ENCODE measurements at regions not wholly inside any gene's neighbourhood (a gene's known extent, or its start where the extent isn't known, plus 50 kb on each side); places are given as distances from the start of the nearest gene placed in this dataset.

DNA sequence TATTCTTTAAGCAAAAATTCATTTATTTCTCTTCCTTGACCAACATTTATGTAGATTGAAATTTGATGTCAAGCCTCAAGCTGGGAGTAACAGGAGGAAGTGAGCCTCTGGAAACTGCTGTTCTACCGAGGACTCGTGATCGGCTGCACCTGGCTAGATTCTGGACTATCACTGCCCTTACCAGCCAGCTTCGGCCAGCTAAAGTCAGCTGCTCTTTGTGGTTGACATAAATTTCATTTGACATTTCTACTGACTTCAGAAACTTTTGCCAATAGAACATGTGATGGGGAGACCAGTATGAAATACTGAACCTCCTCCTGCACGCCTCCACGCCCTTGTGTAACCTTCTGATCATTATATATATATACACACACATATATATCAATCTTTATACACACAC, 74.2 kb upstream of the RGPD5 start:
- peaks cover 5% of the 10 kb centered on the region; the same call in 1 of the 2 replicates for H3K4me1 Mint-ChIP-seq
- TF ChIP-seq, protein P1, sequence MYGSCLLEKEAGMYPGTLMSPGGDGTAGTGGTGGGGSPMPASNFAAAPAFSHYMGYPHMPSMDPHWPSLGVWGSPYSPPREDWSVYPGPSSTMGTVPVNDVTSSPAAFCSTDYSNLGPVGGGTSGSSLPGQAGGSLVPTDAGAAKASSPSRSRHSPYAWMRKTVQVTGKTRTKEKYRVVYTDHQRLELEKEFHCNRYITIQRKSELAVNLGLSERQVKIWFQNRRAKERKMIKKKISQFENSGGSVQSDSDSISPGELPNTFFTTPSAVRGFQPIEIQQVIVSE (CRISPR knock-in tag; IDR thresholded peaks at IDR 0.05; ENCODE audit: borderline replicate concordance): no peak
- TF ChIP-seq NR1H2 (CRISPR knock-in tag; IDR thresholded peaks at IDR 0.05): no peak
- TF ChIP-seq ZNF396 (CRISPR knock-in tag; IDR thresholded peaks at IDR 0.05; ENCODE audit: borderline replicate concordance): no peak
- no peak for TF ChIP-seq ETV6 (CRISPR knock-in tag; IDR thresholded peaks at IDR 0.05)
- no peak for TF ChIP-seq MYBL2 (CRISPR knock-in tag; IDR thresholded peaks at IDR 0.05)
- TF ChIP-seq ZNF512 (CRISPR knock-in tag; IDR thresholded peaks at IDR 0.05; ENCODE audit: borderline replicate concordance): no peak
- TF ChIP-seq SMAD4 (CRISPR knock-in tag; IDR thresholded peaks at IDR 0.05): no peak
- no peak for TF ChIP-seq NR2C2 (CRISPR knock-in tag; IDR thresholded peaks at IDR 0.05)
- no peak for TF ChIP-seq NFYB (CRISPR knock-in tag; conservative IDR thresholded peaks at IDR 0.05; ENCODE audit: low read depth)
- TF ChIP-seq, protein P2, sequence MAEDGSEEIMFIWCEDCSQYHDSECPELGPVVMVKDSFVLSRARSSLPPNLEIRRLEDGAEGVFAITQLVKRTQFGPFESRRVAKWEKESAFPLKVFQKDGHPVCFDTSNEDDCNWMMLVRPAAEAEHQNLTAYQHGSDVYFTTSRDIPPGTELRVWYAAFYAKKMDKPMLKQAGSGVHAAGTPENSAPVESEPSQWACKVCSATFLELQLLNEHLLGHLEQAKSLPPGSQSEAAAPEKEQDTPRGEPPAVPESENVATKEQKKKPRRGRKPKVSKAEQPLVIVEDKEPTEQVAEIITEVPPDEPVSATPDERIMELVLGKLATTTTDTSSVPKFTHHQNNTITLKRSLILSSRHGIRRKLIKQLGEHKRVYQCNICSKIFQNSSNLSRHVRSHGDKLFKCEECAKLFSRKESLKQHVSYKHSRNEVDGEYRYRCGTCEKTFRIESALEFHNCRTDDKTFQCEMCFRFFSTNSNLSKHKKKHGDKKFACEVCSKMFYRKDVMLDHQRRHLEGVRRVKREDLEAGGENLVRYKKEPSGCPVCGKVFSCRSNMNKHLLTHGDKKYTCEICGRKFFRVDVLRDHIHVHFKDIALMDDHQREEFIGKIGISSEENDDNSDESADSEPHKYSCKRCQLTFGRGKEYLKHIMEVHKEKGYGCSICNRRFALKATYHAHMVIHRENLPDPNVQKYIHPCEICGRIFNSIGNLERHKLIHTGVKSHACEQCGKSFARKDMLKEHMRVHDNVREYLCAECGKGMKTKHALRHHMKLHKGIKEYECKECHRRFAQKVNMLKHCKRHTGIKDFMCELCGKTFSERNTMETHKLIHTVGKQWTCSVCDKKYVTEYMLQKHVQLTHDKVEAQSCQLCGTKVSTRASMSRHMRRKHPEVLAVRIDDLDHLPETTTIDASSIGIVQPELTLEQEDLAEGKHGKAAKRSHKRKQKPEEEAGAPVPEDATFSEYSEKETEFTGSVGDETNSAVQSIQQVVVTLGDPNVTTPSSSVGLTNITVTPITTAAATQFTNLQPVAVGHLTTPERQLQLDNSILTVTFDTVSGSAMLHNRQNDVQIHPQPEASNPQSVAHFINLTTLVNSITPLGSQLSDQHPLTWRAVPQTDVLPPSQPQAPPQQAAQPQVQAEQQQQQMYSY (CRISPR knock-in tag; IDR thresholded peaks at IDR 0.05): no peak
- TF ChIP-seq, protein P3, sequence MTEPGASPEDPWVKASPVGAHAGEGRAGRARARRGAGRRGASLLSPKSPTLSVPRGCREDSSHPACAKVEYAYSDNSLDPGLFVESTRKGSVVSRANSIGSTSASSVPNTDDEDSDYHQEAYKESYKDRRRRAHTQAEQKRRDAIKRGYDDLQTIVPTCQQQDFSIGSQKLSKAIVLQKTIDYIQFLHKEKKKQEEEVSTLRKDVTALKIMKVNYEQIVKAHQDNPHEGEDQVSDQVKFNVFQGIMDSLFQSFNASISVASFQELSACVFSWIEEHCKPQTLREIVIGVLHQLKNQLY (CRISPR knock-in tag; IDR thresholded peaks at IDR 0.05): no peak
- no peak for TF ChIP-seq ZMAT4 (CRISPR knock-in tag; IDR thresholded peaks at IDR 0.05)
- TF ChIP-seq ZNF425 (CRISPR knock-in tag; conservative IDR thresholded peaks at IDR 0.05): no peak
- no peak for TF ChIP-seq ESRRA (CRISPR knock-in tag; IDR thresholded peaks at IDR 0.05; ENCODE audit: borderline replicate concordance)
- no peak for TF ChIP-seq ZNF219 (CRISPR knock-in tag; IDR thresholded peaks at IDR 0.05; ENCODE audit: borderline replicate concordance)
- TF ChIP-seq JUN (CRISPR knock-in tag; IDR thresholded peaks at IDR 0.05): no peak
- TF ChIP-seq FOXP1 (CRISPR knock-in tag; IDR thresholded peaks at IDR 0.05; ENCODE audit: borderline replicate concordance): no peak
- no peak for TF ChIP-seq FOXJ3 (CRISPR knock-in tag; IDR thresholded peaks at IDR 0.05; ENCODE audit: borderline replicate concordance)
- no peak for ATAC-seq
- POLR2A ChIA-PET: no interaction called here
- no peak for DNase-seq (ENCODE audit: low spot score)
- no peak overlapping the region for H3K4me3 Mint-ChIP-seq
- H3K36me3 Mint-ChIP-seq: peaks cover 7% of the 10 kb centered on the region
- CTCF ChIA-PET: interaction anchor here (2.7 kb wide), 1 partner anchor 173 kb away, joined by 10 read pairs; no protein-coding TSS in a partner anchor
- no peak overlapping the region for H3K27ac Mint-ChIP-seq
- no peaks in the 10 kb centered on the region for H3K27me3 Mint-ChIP-seq (ENCODE audit: low read depth)
- peaks cover 18% of the 10 kb centered on the region for H3K9me3 Mint-ChIP-seq
